ENCODE measurements at regions not wholly inside any gene's neighbourhood (a gene's known extent, or its start where the extent isn't known, plus 50 kb on each side); places are given as distances from the start of the nearest gene placed in this dataset.

DNA sequence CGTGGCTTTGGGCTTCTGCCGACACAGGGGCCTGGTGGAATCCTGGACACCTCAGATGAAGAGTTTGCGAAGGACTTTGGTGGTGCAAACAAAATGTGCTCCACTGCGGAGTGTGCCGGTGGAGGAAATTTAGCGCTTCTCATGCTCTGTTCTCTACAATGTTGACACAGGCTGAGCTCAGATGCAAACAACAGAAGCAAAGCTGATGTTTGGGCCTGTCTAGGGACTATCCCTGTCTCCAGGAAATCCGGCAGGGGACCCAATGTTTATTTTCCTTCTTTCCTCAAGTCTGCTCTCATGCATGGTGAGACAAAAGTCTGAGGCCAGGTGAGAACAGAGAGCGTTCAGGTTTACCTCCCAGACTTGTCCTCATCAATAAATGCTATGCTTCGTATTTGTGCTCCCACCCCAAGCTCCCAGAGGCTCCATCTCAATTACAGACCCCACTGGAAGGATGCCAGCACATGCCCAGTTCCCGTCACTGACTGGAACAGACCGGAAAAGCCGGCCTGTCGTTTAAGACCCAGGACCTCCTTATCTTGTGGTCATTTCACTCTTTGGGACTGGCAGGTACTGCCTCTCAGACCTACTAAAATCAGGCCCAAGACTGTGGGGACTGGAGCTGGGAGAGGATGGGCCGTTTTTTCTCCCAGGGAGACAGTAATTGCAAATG lies 105.7 kb upstream of the B3GAT1 start:
- no peak overlapping the region for H3K27ac ChIP-seq
- H3K4me3 ChIP-seq (replicated peaks in 1 of 3), result no peak overlapping the region
- DNase-seq, result no peak
- H3K36me3 ChIP-seq, result no peaks in the 10 kb centered on the region
- no peaks in the 10 kb centered on the region for H3K27me3 ChIP-seq
- WGBS, 2 donors, result 55 to 65% methylated on average over 14 of the region's 14 CpGs
- H3K4me1 ChIP-seq, result no peaks in the 10 kb centered on the region
- no peaks in the 10 kb centered on the region for H3K9me3 ChIP-seq
- TF ChIP-seq, protein P1, sequence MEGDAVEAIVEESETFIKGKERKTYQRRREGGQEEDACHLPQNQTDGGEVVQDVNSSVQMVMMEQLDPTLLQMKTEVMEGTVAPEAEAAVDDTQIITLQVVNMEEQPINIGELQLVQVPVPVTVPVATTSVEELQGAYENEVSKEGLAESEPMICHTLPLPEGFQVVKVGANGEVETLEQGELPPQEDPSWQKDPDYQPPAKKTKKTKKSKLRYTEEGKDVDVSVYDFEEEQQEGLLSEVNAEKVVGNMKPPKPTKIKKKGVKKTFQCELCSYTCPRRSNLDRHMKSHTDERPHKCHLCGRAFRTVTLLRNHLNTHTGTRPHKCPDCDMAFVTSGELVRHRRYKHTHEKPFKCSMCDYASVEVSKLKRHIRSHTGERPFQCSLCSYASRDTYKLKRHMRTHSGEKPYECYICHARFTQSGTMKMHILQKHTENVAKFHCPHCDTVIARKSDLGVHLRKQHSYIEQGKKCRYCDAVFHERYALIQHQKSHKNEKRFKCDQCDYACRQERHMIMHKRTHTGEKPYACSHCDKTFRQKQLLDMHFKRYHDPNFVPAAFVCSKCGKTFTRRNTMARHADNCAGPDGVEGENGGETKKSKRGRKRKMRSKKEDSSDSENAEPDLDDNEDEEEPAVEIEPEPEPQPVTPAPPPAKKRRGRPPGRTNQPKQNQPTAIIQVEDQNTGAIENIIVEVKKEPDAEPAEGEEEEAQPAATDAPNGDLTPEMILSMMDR (IDR thresholded peaks at IDR 0.05), result no peak
- TF ChIP-seq POLR2A (IDR thresholded peaks at IDR 0.05), result no peak
- intact Hi-C loops (cut with DNase I), result no loop called here

DNA sequence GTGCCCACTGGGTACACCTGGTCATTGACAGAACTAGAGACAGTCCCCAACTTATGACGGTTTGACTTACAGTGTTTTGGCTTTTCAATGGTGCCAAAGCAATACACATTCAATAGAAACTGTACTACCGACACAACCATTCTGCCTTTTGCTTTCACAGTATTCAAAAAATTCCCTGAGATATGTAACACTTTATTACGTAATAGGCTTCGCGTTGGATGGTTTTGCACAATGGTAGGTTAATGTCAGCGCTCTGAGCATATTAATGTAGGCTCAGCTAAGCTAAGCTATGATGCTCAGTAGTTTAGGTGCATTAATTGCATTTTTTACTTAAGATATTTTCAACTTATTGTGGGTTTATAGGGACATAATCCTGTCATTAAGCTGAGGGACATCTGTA lies 105.1 kb upstream of the B3GAT1 start:
- Histone ChIP-seq H3K36me3 (no peaks in the 10 kb centered on the region), H3K4me3 (replicated peaks in 1 of 3) (no peak overlapping the region), H3K4me1 (no peaks in the 10 kb centered on the region), H3K27ac (no peak overlapping the region), H3K27me3 (no peaks in the 10 kb centered on the region), H3K9me3 (no peaks in the 10 kb centered on the region)
- 88 to 91% methylated on average over 6 of the region's 6 CpGs for WGBS, 2 donors
- intact Hi-C loops (cut with DNase I), result no loop called here
- DNase-seq, result no peak
- TF ChIP-seq POLR2A (IDR thresholded peaks at IDR 0.05), result no peak
- TF ChIP-seq, protein P1 (IDR thresholded peaks at IDR 0.05), result no peak

DNA sequence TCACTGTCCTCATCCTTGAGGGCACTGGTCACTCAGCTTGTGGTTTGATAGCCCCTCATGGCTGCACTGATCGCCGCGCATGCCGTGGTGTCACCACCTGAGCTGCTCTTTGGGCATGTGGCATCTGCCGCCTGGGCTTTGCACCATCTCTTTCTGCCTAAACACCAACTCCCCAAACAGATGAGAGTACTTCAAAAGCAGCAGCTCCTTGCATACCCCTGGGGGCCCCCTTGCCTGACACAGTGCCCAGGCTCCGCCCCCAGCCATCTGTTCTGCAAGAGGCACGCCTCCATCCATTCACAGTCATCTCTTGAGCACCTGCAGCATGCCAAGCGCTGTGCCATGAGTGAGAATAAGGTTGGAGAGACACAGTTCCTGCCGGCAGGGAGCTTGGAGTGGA lies 104.5 kb upstream of the B3GAT1 start:
- no peak for DNase-seq

DNA sequence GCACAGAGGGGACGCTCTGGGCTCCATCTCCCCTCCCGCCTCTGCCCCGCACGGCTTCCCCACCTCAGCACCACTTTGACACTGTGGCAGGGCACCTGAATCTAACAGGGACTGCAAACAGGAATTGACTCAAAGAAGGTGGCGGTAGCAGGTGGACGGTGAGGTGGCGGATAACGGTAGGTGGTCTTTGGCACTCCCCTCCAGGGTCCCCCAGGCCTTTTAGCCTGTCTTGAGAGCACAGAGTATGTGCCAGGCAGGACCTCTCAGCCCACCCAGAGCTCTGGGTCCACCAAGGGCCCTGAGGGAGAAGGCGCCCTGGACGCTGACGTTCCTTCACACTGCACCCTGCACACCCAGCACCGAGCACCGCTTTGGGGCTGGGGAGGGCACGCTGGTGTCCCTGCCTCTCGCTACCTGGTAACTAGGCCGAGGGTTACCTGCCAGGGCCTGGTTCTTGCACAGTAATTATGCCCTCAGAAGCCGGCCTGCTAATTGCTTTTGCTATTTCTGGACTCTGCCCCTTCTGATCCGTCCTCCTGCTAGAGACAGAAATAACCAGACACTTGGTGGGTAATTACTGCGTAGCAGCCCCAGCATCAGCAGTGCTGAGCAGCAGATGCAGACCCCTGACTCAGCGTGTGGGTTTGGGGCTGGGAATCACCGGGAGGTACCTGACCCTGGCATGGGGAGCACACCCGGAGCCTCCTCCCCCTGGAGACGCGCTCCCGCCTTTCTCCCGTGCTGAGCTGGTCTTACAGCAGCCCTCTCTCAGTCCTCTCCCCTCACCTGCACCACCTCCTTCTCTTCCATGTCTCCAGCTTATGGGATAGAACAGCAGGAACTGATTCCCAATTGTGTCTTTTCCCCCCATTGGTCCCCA lies 103.3 kb upstream of the B3GAT1 start:
- no peaks in the 10 kb centered on the region for H3K9me3 ChIP-seq
- no peak overlapping the region for H3K27ac ChIP-seq
- H3K4me3 ChIP-seq (replicated peaks in 1 of 3), result no peak overlapping the region
- TF ChIP-seq, protein P1 (IDR thresholded peaks at IDR 0.05), result no peak
- no peak for TF ChIP-seq POLR2A (IDR thresholded peaks at IDR 0.05)
- no peaks in the 10 kb centered on the region for H3K36me3 ChIP-seq
- H3K4me1 ChIP-seq, result no peaks in the 10 kb centered on the region
- no peak for DNase-seq
- intact Hi-C loops (cut with DNase I), result no loop called here
- 89 to 90% methylated on average over 26 of the region's 26 CpGs for WGBS, 2 donors
- H3K27me3 ChIP-seq, result no peaks in the 10 kb centered on the region

More for the DNA sequence above, 104.5 kb upstream of the B3GAT1 start:
- no peak overlapping the region for H3K27ac ChIP-seq
- no peaks in the 10 kb centered on the region for H3K9me3 ChIP-seq
- H3K4me1 ChIP-seq, result no peaks in the 10 kb centered on the region
- 57 to 80% methylated on average over 6 to 9 of the region's 9 CpGs for WGBS, 2 donors
- intact Hi-C loops (cut with DNase I), result no loop called here
- no peaks in the 10 kb centered on the region for H3K27me3 ChIP-seq
- no peak overlapping the region for H3K4me3 ChIP-seq (replicated peaks in 1 of 3)
- no peak for TF ChIP-seq POLR2A (IDR thresholded peaks at IDR 0.05)
- TF ChIP-seq, protein P1 (IDR thresholded peaks at IDR 0.05), result no peak
- H3K36me3 ChIP-seq, result no peaks in the 10 kb centered on the region

Measured in thyroid gland (tissue), 4 donors.